Left lung (tissue), 4 donors: ENCODE measurements at regions not wholly inside any gene's neighbourhood (a gene's known extent, or its start where the extent isn't known, plus 50 kb on each side); places are given as distances from the start of the nearest gene placed in this dataset.

ENCODE experiments used
- ATAC-seq: fragments of 200-7000 bp; cut with Tn5 transposase; one replicate; pipeline ENCODE4 v1.9.1; 2020; ENCODE audit warnings: moderate library complexity
- DNase-seq, 4 donors: peaks; one replicate each; pipeline ENCODE4 v3.0.0-alpha.2; 2013 to 2020
- H3K27ac ChIP-seq, 2 donors: fragments of 200-600 bp; sonication (generic) in 1 of 2; one replicate each; pipeline versions ENCODE4 v1.5.0 to v1.8.0; 2020 to 2021
- H3K27me3 ChIP-seq, 2 donors: fragments of 200-600 bp; sonication (generic) in 1 of 2; one replicate each; pipeline versions ENCODE4 v1.5.0 to v1.8.0; 2020 to 2021
- H3K36me3 ChIP-seq, 2 donors: fragments of 200-600 bp; sonication (generic) in 1 of 2; one replicate each; pipeline versions ENCODE4 v1.5.0 to v1.8.0; 2020 to 2021
- H3K4me1 ChIP-seq, 2 donors: fragments of 200-600 bp; one replicate each; pipeline ENCODE4 v1.8.0; 2021
- H3K4me3 ChIP-seq, 2 donors: fragments of 200-600 bp; sonication (generic) in 1 of 2; one replicate each; pipeline versions ENCODE4 v1.5.0 to v1.8.0; 2020 to 2021; ENCODE audit warnings: mild to moderate bottlenecking in 1 of 2
- H3K9me3 ChIP-seq, 2 donors: fragments of 200-600 bp; sonication (generic) in 1 of 2; one replicate each; pipeline versions ENCODE4 v1.5.0 to v1.8.0; 2020 to 2021
- intact Hi-C, 2 donors: fragments of 100-400 bp; cut with DNase I; formaldehyde crosslinking; loops; one replicate each; pipeline versions ENCODE4 v1.11.2 to v1.14.2; 2022
- TF ChIP-seq, protein P1 (sequence below), 2 donors: fragments of 200-600 bp; sonication (generic) in 1 of 2; IDR thresholded peaks; one replicate each; pipeline versions ENCODE4 v1.5.0 to v1.8.0; 2021; ENCODE audit warnings: antibody characterized with exemption in 2 of 2
- donor health status: DM: no; HTN: yes; CAD: no.
- donor health status: DM: no; HTN: no; CAD: no.

DNA sequence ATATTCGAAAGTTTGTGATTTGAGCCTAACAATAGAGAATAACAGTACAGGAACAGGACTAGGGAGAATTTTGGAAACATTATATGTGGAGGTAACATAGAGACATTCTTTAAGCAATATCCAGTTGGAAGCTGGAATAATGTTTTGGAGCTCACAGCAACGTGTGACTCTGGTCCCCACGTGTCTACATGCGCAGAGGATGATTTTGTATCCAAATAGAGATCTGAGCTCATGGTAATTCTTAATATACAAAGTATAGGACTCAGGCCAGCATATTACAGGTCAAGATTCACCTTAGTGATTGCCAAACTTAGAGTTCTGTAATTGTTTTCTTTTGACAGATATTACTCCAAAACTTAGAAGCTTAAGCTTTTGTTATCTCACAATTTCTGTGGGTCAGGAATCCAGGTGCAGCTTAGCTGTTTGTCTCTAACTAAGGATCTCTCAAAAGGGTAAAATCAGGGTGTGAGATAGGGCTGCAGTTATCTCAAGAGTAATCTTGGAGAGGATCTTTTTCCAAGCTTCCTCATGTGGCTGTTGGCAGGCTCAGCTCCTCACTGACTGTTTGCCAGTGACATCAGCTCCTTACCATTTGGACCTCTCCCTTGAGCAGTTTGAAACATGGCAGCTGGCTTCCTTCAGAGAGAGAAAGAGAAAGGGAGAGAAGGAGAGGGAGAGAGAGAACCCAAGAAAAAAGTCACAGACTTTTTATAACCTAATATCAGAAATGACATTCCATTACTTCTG, 272.0 kb upstream of the ZNF462 start:
- no peak overlapping the region for H3K27ac ChIP-seq
- H3K27me3 ChIP-seq, result no peaks in the 10 kb centered on the region
- H3K4me1 ChIP-seq, result no peaks in the 10 kb centered on the region
- ATAC-seq (no peak), DNase-seq (no peak)
- no peaks in the 10 kb centered on the region for H3K36me3 ChIP-seq
- H3K9me3 ChIP-seq, result no peaks in the 10 kb centered on the region
- intact Hi-C loops, result no loop called here
- TF ChIP-seq, protein P1, sequence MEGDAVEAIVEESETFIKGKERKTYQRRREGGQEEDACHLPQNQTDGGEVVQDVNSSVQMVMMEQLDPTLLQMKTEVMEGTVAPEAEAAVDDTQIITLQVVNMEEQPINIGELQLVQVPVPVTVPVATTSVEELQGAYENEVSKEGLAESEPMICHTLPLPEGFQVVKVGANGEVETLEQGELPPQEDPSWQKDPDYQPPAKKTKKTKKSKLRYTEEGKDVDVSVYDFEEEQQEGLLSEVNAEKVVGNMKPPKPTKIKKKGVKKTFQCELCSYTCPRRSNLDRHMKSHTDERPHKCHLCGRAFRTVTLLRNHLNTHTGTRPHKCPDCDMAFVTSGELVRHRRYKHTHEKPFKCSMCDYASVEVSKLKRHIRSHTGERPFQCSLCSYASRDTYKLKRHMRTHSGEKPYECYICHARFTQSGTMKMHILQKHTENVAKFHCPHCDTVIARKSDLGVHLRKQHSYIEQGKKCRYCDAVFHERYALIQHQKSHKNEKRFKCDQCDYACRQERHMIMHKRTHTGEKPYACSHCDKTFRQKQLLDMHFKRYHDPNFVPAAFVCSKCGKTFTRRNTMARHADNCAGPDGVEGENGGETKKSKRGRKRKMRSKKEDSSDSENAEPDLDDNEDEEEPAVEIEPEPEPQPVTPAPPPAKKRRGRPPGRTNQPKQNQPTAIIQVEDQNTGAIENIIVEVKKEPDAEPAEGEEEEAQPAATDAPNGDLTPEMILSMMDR (IDR thresholded peaks at IDR 0.05), result no peak
- no peak overlapping the region for H3K4me3 ChIP-seq

DNA sequence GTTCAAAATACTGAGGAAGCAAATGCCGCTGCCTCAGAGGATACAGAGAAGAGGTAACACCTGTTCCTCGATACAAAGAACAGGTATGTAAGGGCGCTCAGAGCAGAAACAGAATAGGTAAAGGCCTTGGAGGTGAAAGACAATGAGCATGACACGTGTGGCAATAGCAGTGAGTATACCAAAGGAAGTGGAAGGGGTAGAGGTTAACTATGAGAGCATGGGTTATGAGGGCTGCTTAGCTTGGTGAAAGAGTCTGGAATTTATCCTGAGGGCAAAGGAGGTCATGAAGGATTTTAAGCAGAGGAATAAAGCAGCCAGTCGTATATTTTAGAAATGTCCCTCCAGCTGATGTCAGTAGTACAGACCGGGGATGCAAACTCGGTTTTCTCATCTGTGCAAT, 269.8 kb upstream of the ZNF462 start:
- Histone ChIP-seq H3K36me3 (no peaks in the 10 kb centered on the region), H3K27ac (no peak overlapping the region), H3K9me3 (no peaks in the 10 kb centered on the region), H3K4me3 (no peak overlapping the region), H3K4me1 (no peaks in the 10 kb centered on the region), H3K27me3 (no peaks in the 10 kb centered on the region)
- DNase-seq (no peak), ATAC-seq (no peak)
- intact Hi-C loops, result no loop called here
- TF ChIP-seq, protein P1 (IDR thresholded peaks at IDR 0.05), result no peak

DNA sequence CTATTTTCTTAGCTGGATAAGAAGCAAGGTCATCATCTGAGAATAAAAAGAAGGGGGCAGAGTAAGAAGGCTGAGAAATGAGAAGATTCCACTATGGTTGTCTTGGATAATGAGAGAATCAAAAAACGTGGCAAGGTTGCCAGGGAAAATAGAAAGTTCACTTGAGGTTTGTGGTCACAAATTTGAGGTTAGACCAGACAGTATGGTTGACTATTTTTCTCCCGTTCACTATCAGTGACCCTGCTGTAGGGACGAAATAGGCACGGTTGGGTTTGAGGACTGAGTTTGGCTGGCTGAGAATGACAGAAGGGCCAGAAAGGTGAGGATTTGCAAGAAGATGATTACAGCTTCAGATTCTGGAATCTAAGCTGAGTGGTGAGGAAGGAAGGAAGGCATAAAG, 266.0 kb upstream of the ZNF462 start:
- H3K36me3 ChIP-seq, result no peaks in the 10 kb centered on the region
- TF ChIP-seq, protein P1 (IDR thresholded peaks at IDR 0.05), result no peak
- intact Hi-C loops, result no loop called here
- no peak for ATAC-seq
- H3K9me3 ChIP-seq, result no peaks in the 10 kb centered on the region
- H3K4me1 ChIP-seq, result no peaks in the 10 kb centered on the region
- no peak for DNase-seq
- H3K27ac ChIP-seq, result no peak overlapping the region
- H3K27me3 ChIP-seq, result no peaks in the 10 kb centered on the region
- H3K4me3 ChIP-seq, result no peak overlapping the region

DNA sequence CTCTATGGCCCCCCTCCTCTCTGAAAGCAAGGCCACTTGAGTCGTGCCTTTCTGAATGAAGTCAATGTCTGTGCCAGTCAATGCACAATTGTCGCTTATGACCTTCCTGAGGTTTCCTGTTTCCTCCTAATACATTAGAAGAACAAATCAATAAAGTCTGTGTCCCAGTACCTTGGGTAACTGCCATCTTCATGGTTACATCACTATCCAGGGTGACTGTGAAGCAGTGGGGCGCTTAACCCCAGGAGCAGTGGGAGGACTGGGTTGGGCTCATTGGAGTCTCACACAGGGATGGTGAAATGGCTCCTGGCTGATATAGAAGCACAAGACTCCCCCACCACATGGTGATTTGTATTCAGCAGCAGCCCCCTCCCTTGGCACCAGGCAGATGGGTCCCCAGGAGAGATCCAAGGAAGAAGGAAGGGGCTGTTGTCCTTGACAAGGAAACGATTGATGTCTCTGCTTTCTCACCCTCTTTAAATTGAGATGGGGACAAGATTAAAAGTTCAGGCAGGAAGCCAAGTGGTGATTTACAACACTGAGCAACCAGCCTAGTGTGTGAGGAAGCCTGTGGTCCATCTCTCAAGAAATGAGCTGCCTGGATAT, 261.9 kb upstream of the ZNF462 start:
- no peak overlapping the region for H3K27ac ChIP-seq
- ATAC-seq (no peak), DNase-seq (no peak)
- no peaks in the 10 kb centered on the region for H3K27me3 ChIP-seq
- H3K9me3 ChIP-seq, result peaks cover 0 to 6% of the 10 kb centered on the region in 2 donors
- intact Hi-C loops, result no loop called here
- no peaks in the 10 kb centered on the region for H3K36me3 ChIP-seq
- H3K4me3 ChIP-seq, result no peak overlapping the region
- TF ChIP-seq, protein P1 (IDR thresholded peaks at IDR 0.05), result no peak
- H3K4me1 ChIP-seq, result no peaks in the 10 kb centered on the region

DNA sequence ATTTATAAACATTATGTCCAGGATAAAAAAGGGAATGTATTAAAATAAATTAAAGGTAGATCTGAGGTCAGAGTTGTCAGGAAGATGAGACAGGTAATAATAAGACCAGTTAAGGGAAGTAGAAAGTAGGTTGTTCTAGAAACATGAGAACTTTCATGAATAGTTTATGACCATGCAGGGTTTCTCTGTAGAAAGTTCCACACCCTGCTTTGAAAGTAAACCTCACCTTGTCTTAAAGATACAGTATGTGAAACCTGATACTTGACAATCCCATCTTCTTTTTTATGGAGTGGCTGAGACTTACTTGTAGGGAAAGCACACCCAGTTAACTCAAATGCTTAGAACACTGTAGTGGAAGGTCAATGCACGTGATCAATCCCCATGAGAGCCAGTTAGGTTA, 260.6 kb upstream of the ZNF462 start:
- H3K27ac ChIP-seq, result no peak overlapping the region
- TF ChIP-seq, protein P1 (IDR thresholded peaks at IDR 0.05), result no peak
- no peak overlapping the region for H3K4me3 ChIP-seq
- H3K27me3 ChIP-seq, result no peaks in the 10 kb centered on the region
- H3K9me3 ChIP-seq, result peaks cover 0 to 6% of the 10 kb centered on the region in 2 donors
- no peaks in the 10 kb centered on the region for H3K4me1 ChIP-seq
- no peaks in the 10 kb centered on the region for H3K36me3 ChIP-seq
- intact Hi-C loops, result no loop called here
- DNase-seq (no peak), ATAC-seq (no peak)
